ENCODE measurements at regions not wholly inside any gene's neighbourhood (a gene's known extent, or its start where the extent isn't known, plus 50 kb on each side); places are given as distances from the start of the nearest gene placed in this dataset.

- TF ChIP-seq CTCF (IDR thresholded peaks at IDR 0.05; ENCODE audit: extremely low read depth in 1 of 2, insufficient read depth in 1 of 2, low read depth in 1 of 2, low read length in 2 of 2) (no peak), POLR2A (IDR thresholded peaks at IDR 0.05; ENCODE audit: low read depth, low read length) (no peak), MYC (IDR thresholded peaks at IDR 0.05; ENCODE audit: low read depth, low read length) (no peak)
Observed at GRCh38 chr12:45561488-45561887, 168.0 kb upstream of the ARID2 start.

Measured in endothelial cell of umbilical vein (primary cell).